Cerebellar nuclear complex (tissue), 1 donor: ENCODE measurements at regions not wholly inside any gene's neighbourhood (a gene's known extent, or its start where the extent isn't known, plus 50 kb on each side); places are given as distances from the start of the nearest gene placed in this dataset.
"Not testable (repeated sequence)": the region's sequence is repeated elsewhere in the genome, so short reads cannot be mapped to it uniquely, and the experiment has no call there.

ENCODE experiments used
- DNase-seq, 2 experiments: peaks; one replicate each; lab custom pipeline; 2025; lab: John Stamatoyannopoulos, UW

DNA sequence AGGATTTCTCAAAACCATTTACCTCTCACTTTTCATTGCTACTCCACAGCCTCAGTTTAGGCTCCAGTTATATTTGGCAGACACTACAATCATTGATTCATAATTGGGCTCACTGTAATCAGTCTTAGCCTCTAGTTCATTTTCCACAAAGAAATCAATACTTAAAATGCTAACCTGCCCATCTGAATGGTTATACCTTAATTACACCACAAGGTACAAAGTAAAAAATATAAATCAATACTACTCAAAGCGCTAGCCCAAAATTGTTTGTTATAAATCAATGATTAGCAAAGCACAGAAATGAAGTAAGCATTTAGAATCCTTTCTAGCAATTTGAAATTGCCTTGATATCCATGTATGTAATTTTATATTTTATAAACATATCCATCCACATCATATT, 222.6 kb upstream of the NDST3 start:
- no peak for DNase-seq

DNA sequence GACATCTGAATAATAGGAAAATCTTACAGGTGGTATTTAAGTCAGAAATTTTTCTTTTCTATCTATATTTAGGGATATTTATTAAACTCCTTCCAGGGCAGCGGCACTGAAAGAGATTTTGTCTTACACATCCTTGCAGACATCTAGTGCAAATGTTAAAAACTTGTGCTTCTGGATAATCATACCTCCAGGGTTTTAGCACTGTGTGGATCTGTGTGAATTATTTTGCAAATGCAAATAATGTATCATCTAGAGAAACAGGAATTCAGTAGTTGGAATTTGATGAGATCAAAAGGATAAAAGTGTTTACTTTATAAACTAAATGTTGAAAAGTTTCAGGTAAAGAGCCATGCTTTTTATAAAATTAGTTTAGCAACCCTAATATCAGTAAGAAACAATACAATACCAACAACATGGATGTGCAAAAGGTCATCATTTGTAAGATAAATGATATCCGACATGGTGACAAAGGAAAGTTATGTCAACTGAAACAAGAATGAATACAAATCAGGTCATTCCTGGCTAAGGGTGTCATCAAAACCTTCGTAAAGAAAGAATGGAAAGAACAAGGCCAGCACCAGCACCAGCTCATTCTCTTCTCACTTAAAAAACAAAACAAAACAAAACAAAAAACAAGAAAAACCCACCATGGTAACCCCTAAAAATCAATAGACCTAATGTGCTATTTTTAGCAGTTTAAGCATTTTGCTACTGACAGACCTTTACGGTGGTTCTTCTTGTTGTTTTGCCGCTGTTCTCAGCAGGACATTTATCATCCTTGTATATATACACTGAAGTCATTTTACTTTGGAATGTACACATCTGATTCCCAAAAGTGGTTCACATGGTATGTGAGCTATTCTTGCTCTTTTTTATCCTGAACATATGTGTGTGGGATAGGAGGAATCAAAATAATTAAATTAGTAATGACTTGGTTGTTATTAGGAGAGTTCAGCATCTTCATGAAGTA, 219.7 kb upstream of the NDST3 start:
- no peak for DNase-seq

DNA sequence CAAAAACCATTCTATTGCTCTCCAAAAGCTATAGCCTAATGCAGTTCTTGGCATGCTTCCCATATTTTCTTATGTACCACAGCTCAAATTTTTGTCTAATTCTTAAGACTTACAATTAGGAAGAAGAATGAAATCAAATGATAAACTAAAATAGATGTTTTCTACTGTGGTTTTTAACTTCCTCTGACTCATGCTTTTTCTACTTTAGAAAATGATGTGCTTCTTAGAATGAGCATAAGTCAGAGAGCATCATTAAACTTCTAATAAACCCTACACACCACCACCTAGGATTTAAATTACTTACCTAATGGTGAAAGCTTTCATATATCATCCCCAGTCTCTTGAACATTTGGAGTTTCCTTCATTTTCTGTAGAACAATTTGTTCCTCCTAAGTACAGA, 217.0 kb upstream of the NDST3 start:
- DNase-seq: no peak

DNA sequence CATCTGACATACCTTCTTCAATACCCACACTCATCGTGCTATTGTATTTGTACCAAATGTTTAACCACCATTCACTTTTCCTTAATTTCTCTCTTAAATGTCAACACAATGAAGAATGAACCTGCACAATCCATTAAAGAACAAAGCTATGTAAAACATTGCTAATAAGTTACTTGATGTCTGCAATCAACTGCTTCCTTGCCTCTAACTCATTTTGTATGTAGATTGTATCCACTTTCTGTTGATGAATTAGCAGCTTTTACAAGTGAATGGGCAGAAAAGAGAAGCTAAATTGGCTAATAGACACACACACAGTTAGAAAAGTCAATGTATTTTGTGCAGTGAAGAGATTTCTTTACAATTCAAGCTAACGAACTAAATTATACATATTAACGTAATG, 212.5 kb upstream of the NDST3 start:
- no peak for DNase-seq

DNA sequence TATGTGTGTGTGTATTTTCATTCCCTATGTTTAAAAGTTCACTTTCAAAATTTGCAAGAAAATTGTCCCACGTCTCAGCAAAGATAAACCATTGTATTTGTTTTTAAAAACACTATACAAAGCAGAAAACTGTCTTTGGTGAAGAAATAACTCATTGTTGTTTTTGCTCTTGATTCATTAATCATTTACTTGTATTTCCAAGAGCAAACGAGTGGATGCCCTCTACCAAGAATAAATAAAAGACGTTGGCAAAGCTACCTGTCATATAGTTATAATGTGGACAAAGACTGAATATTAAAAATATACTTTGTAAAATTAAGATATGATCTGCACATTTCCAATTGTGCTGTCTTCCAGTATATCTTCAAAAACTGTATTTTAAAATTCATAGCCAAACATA, 210.9 kb upstream of the NDST3 start:
- no peak for DNase-seq

DNA sequence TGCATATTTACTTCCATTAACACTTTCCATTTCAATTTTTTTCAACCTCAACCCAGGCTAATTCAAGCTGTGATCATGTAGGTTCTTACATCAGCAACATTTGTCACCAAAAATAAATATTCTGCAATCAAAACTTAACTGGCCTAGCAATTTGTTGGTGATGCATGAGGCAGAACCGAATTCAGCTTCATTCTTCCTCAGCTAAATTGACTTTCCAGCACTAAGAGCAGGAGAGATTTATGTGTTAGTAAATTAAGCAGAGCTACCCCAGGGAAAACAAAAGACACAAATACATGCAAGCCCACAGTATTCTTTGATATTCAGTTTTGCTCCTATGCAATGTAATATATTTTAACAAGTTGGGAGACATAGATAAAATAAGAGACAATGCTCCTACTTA, 208.7 kb upstream of the NDST3 start:
- DNase-seq: no peak

DNA sequence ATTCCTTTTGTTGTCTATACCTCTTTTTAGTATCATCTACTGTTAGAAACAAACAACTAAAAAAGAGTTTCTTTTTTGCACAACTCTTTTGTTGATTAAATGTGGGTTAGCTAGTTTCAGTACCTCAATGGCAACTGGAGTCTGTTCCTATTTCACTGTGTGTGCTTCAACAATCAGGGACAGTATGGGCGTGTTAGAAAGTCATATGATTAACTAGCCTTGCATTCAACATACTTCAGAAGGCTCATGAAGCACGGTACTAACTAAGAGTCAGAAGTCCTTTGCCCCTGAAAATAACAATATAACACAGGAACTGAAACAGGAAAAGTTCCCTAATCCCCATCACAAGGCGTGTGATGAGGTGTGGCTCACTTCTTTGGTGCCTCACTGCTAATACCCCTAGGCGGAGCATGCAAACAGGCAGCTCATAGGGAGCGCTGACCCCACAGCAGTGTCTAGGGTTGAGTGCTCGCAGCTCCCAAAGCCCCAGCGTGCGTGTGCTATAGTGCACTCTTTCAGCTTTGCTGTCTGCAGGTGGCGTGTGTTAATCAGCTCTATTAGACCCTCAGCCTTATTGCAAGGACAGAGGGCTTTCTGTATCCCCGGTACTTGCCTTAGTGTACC, 203.1 kb upstream of the NDST3 start:
- no peak for DNase-seq

DNA sequence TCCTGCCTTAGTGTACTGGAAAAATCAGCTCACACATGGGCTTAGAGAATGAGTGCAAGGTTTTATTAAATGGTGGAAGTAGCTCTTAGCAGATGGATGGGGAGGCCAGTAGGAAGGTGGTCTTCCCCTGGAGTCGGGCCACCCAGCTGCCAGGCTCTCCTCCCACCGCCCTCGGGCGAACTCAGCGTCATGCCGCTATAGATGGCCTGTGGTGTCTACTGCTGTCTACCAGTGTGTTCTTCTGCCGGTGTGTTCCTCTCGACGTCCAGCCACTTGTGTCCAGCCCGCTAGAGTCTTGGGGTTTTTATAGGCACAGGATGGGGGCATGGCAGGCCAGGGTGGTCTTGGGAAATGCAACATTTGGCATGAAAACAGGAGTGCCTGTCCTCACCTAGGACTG, 198.7 kb upstream of the NDST3 start:
- DNase-seq: no peak

DNA sequence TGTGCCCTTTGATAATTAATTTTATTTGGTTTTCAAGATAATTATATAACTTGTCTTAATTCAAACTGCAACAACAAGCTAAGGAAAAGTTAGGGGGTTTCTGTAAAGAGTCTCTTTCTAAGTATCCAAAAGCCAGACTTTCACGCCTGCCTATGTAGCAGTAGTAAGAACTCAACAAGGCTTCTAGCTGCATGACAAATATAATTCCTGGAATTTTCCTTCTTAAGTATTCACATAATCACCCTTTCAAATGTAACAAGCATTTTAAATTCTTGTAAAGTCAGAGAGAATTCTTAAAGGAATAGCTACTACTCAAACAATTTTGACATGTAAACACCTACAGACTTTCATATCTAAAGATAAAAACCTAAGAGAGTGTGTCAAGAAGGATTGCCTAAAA, 189.7 kb upstream of the NDST3 start:
- no peak for DNase-seq

DNA sequence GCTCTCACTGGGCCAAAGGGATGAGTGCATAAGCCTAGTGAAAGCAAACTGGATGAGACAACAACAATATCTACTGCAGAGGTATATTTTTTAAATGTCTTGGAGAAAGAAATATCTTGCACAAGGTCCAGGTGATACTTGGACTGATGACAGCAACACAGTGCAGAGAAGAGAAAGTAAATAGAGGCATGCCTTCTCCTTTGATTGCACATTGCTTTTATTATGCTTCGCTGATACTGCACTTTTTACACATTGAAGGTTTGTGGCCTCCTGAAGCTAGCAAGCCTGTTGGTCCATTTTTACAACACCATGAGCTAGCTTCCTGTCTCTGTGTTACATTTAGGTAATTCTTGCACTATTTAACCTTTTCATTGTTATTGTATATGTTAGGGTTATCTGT, 189.0 kb upstream of the NDST3 start:
- DNase-seq: no peak

DNA sequence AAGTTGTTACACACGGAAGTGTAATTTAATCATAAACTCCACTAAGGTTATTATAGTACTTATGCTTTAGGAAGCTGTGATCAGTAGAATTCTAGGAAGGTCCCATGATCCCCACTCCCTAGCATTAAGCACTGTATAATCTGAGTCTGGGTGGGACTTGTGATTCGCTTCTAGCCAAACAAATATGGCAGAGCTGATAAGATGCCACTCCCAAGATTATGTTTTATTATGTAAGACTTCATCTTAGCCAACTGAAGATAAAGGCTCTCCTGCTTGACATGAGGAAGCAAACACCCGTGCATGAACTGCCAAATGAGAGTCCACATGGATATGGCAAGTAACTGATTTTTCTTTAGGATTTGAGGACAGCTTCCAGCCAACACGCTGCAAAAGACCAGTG, 186.4 kb upstream of the NDST3 start:
- no peak for DNase-seq

DNA sequence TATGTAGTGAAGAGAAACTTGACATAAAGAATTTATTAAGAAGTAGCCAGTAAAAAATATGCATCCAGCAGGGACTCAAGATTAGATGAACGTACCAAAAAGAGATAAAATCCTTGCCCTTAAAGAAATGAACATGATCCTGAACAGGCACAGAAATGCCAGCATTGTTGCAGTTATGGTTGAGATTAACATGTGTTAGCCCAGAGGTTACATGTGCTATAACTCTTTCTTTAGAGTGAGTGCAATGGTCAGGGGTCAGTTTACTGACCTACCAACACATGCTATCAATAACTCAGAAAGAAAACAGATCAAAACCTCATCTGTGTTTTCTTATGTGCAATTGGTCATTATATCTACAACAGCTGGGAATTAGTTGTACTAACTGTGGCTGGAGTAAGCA, 166.1 kb upstream of the NDST3 start:
- DNase-seq: no peak

DNA sequence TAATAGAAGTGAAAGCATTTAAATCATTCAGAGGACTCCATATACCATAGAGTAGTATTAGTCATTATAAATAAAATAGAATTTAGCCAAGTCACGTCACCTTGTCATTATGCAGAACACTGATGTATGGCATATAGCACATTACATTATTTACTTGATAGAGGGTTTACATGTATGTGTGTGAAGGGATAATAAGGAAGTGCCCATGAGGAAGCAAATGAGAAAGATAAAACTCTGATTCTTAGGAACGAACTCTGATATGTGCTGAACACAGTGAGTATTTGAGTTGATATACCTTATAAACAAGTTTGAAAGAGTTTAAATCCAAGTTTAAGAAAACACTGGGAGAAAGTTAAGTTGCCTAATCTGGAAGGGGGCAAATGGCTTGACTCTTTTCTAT, 160.5 kb upstream of the NDST3 start:
- no peak for DNase-seq

DNA sequence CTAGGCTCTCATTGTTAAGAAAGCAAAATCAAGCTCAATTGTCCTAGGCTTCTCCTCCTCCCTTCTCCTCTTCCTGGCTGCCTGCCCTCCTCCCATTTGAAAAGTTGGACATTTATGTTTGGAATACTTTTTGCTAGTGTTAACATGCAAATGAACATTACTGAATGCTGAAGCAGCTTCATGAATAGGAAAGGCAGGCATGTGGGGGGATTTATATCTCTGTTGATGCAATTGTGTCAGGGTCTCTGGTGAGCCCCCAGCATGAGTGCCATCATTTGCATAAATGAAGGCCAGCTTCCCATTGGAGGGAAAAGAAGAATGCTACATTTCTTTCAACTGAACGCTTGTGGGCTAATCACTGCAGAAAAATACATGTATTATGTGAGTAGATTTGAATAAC, 160.1 kb upstream of the NDST3 start:
- no peak for DNase-seq

DNA sequence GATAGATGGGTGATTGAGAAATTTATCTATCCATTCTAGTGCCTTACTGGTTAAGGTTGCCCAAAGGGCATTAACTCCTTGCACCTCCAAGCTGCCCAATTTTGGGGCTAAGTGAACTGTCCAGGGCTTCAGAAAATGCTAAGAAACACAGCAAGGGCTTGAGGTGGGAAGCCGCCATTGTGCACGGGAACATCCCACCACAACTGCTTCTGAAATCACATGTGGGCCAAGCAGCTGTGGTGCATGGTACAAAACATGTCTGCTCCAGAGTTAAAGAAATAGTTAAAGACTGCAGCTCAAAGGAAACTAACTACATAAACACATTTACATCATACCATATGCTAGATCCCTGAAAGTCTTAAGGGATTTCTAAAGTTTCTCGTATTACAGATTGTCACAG, 144.3 kb upstream of the NDST3 start:
- no peak for DNase-seq

DNA sequence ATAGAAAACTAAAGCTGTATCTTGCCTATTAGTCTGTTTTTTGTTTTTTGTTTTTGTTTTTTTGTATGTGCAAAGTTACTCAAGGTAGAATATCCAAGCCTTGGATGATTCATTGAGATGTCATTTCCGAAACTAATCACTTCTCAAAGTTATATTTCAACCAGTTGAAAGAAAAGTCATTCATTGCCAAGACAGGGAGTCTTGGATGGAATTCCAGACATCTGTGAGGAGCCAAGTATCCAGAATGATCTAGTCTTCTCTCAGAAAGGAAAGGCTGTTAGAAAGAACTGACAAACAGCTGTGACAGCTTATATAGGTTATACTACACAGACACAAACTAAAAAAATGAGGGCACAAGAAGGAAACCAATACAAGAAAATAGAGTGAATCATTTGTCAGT, 141.1 kb upstream of the NDST3 start:
- DNase-seq: no peak

DNA sequence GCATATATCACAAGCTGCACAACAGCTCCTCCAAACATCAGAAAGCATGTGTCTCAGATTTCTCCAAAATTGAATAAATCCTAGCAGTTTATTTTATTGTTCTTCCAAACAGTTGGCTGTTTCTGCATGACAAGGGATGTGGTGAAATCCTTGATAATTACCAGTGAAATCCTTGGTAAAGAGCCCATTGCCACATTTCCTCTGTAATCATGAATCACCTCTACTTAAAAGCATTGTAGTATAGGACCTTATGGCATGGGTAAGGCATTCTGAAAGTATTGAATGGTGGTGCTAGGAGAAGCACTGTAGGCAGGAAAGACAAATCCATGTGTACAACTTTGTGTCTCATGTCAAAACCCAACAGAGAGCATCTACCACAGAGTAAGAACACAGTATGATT, 135.8 kb upstream of the NDST3 start:
- no peak for DNase-seq

DNA sequence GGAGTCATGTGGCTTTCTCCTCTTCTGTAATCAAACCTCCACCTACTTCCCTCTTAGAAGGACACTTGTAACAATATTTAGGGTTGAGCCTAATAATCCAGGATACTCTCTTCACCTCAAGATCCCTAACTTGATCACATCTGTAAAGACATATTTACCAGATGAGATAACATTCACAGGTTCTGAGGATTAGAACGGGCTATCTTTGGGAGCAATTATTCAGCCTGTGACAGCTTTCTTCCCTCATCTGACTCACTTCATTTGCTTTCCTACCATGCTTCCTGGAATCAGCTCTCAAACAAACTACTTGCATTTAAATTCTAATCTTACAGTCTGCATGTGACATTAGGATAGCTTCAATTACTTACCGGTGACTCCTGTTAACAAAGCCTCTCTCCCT, 133.5 kb upstream of the NDST3 start:
- no peak for DNase-seq

DNA sequence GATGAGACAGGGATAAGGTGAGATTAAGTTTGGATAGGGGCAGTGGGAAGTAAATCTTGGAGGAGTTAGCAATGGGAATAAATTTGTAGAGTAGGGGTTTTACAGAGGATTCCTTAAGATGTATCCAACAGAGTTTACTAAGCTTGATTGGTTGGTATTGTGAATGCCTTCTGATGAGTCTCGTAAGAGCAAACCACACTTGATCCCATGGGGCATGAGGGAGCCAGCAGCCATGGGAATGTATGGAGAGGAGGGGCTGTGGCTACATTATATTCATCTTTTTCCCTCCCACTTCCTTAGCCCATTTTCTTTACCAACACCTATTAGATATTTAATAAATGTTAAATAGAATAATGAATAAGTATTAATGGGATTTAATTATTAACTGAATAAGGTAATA, 126.6 kb upstream of the NDST3 start:
- no peak for DNase-seq

DNA sequence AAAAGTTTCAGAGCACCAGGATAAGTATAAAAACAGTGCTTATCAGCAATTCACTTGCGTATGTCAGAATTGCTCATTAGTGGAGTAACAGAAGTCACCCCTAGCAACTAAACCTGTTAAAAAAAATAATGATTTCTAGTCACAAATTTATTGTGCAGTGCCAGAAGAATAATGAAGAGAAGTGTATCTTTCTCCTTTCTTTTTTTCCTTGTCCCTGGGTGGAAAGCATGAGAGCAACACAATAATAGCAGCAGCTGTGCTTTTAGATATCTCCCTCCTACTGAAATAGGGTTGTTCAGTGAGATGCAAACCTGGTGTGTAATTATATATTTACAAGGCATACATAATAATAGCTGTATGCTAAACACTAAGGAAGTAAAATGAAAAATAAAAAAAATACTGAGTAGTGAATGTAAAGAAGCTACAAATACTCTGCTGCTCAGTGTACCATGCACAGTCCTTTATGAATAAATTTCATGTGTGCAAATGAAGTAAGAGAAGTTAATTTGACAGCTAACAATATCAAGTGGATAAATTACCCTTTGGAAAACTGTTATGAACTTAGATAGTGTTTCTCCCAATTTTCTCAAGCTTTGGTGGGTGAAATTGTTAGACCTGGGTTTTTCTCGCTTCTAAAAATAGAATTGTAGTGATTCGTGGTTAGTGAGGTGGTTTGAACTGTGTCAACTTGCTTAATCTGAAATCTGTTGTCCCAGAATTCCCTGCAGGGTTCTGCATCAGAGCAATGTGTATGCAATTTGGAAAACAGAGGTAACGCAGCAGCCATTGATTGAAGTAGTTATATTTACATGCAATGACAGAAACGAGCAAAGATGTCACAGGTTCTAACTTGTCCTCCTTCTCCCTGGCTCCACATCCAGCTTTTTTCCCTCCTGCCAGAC, 125.7 kb upstream of the NDST3 start:
- no peak for DNase-seq

DNA sequence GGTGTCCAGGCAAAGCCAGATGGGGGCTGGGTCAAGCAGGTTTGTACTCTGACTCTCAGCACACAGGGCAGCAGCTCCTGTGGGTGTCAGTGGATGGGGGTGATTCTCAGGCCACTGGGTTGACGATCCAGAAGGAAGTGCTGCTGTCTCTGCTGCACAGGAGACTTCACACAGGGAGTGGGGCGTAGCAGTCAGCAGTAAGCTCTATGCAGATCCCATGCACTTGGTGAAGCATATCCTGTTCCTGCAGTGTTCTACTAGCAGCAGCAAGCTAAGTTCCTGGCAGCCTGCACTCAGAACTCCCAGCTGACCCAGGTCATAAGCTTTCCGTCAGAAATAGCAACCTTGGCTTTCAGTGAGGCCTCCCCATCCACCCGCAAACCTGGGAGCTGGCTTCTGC, 117.6 kb upstream of the NDST3 start:
- no peak for DNase-seq

DNA sequence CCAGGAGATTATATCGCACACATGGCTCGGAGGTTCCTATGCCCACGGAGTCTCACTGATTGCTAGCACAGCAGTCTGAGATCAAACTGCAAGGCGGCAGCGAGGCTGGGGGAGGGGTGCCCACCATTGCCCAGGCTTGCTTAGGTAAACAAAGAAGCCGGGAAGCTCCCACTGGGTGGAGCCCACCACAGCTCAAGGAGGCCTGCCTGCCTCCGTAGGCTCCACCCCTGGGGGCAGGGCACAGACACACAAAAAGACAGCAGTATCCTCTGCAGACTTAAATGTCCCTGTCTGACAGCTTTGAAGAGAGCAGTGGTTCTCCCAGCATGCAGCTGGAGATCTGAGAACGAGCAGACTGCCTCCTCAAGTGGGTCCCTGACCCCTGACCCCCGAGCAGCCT, 112.0 kb upstream of the NDST3 start:
- DNase-seq: not testable (repeated sequence)

DNA sequence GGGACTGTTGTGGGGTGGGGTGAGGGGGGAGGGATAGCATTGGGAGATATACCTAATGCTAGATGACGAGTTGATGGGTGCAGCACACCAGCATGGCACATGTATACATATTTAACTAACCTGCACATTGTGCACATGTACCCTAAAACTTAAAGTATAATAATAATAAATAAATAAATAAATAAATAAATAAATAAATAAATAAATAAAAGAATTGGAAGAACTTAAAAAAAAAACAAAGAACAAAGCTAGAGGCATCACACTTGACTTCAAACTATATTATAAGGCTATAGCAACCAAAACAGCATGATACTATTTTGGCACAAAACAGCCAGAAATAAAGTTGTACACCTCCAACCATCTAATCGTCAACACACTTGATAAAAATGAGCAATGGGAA, 106.5 kb upstream of the NDST3 start:
- not testable (repeated sequence) for DNase-seq
